Coronary artery (tissue), 2 donors: ENCODE measurements at regions not wholly inside any gene's neighbourhood (a gene's known extent, or its start where the extent isn't known, plus 50 kb on each side); places are given as distances from the start of the nearest gene placed in this dataset.

ENCODE experiments used
- DNase-seq: peaks from one replicate; pipeline ENCODE4 v3.0.0-alpha.2; 2017; ENCODE audit warnings: low spot score
- H3K27ac ChIP-seq, 2 donors: fragments of 200-600 bp; sonication (generic); one replicate each; pipeline ENCODE4 v1.5.1; 2016 to 2019
- H3K4me3 ChIP-seq: fragments of 200-600 bp; sonication (generic); 2 replicates; pipeline ENCODE4 v1.5.1; 2016; ENCODE audit warnings: mild to moderate bottlenecking, moderate library complexity
- TF ChIP-seq, protein P1 (sequence below): fragments of 200-600 bp; sonication (generic); IDR thresholded peaks from one replicate; pipeline ENCODE4 v1.5.1; 2019; ENCODE audit warnings: antibody characterized with exemption

DNA sequence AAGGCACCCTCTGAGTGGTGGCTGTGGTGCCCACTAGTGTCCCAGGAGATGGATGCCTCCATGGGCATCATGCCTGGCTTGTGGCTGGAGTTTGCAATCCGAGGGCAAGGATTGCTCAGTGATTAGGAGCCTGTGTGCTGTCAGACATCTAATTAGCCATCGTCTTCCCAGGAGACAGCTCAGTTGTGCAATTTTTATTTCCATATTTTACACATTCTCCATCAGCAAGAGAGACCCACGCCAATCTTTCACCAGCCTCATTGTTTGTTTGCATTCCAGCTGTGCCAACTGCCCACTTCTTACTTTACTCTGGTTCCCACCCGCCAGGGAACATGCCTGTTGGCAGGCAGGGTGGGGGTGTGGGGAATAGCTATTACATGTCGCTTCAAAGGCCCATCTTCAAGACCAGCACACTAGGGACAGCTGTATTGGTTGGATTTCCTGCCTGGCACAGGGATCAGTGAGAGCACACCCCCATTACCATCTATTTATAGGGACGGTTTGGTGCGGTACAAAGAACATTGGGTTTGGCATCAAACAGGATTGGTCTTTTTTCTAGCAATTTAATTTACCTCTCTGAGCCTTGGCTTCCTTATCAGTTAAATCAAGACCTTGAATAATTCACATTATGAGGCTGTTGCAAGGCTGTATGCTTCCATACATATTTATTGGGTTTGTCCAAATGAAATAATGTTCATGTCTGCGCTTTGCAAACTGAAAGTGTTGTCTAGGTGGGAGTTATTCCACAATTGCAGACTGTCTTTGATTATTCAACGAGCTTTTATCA is 80.7 kb upstream of the NAV2 start:
- peak; percentile 71 for DNase-seq
- Histone ChIP-seq H3K4me3 (no peak overlapping the region), H3K27ac (peak overlapping the region in 1 of 2 donors; percentile 71)
- TF ChIP-seq, protein P1, sequence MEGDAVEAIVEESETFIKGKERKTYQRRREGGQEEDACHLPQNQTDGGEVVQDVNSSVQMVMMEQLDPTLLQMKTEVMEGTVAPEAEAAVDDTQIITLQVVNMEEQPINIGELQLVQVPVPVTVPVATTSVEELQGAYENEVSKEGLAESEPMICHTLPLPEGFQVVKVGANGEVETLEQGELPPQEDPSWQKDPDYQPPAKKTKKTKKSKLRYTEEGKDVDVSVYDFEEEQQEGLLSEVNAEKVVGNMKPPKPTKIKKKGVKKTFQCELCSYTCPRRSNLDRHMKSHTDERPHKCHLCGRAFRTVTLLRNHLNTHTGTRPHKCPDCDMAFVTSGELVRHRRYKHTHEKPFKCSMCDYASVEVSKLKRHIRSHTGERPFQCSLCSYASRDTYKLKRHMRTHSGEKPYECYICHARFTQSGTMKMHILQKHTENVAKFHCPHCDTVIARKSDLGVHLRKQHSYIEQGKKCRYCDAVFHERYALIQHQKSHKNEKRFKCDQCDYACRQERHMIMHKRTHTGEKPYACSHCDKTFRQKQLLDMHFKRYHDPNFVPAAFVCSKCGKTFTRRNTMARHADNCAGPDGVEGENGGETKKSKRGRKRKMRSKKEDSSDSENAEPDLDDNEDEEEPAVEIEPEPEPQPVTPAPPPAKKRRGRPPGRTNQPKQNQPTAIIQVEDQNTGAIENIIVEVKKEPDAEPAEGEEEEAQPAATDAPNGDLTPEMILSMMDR: no peak

DNA sequence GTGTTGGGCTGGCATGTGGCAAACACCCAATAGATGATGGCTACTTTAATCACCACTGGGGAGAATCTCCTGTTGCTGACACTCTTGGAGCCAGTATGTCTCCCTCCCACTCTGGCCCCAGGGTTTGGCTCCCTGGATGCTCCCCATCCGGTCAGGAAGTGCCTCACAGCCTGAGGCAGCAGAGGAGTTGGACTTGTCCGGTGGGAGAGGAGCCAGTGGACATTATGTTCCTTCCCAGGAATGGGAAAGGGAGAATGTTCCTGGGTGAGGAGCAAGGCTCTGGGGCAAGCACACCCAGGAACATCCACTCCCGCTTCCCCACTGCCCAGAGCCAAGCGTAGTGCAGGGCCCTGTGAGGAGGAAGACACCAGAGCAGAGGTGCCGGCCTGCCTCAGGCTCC is 84.6 kb upstream of the NAV2 start:
- TF ChIP-seq, protein P1: no peak
- Histone ChIP-seq H3K27ac (peak overlapping the region; percentile 67 to 92), H3K4me3 (peak overlapping the region; percentile 5)
- peak; percentile 95 for DNase-seq

DNA sequence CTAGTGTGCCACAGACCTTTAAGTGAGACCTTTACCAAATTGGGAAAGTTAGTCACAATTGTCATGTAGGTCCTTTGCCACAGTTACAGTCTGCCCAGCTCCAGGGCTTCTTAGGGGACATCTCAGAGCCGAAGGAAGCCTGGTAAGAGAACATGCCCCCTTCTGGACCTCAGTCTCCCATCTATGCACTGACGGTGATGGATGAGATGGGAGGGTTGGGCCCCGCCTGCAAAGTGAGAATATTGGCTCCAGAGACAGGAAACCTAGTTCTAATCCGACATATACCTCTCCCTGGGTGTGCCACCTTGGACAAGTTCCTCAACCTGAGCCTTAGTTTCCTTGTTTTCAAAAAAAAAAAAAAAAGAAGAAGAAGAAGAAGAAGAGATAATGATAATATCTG is 85.1 kb upstream of the NAV2 start:
- Histone ChIP-seq H3K4me3 (no peak overlapping the region), H3K27ac (peak overlapping the region; percentile 60 to 92)
- DNase-seq: peak; percentile 55
- TF ChIP-seq, protein P1: no peak

DNA sequence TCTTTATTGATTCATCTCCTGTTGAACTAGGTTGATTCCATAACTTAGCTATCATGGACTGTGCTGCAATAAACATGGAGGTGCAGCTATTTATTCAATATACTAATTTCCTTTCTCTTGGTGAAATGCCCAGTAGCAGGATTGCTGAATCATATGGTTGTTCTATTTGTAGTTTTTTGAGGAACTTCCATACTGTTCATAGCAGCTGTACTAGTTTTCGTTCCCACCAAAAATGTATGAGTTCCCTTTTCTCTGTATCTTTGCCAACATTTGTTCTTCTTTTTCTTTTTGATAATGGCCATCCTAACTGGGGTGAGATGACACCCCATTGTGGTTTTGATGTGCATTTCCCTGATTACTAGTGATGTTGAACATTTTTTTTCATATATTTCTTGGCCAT is 87.2 kb upstream of the NAV2 start:
- TF ChIP-seq, protein P1: no peak
- no peak for DNase-seq
- no peak overlapping the region for H3K27ac ChIP-seq
- no peak overlapping the region for H3K4me3 ChIP-seq

DNA sequence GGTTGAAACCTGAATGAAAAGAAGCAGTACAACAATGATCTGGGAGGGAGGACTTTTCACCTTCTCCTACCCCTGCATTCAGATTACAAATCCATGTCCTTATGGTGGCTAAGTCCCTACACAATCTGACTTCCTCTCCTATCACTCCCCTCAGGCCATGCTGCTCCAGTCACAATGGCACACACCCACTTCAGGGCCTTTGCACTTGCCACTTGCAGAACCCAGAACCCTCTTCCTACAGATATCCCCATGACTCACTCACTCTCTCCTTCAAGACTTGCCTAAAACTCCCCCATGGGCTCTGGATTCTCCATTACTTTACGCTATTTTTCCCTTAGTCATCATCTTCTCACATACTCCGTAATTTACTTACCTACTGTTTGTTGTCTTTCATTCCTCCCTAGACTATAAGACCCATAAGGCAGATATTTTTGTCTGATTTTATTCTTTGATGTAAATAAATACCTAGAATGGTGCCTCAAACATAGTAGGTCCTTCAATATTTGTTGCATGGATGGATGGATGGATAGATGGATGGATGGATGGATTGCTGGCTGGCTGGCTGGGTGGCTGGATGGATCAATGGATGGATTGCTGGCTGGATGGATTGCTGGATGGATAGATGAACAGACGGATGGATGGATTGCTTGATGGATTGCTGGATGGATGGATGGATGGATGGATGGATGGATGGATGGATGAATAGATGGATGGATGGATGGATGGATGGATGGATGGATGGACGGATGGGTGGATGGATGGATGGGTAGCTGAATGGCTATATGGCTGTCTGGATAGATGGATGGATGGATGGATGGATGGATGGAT is 94.7 kb upstream of the NAV2 start:
- Histone ChIP-seq H3K27ac (peak overlapping the region; percentile 71 to 83), H3K4me3 (no peak overlapping the region)
- DNase-seq: no peak
- TF ChIP-seq, protein P1: no peak

DNA sequence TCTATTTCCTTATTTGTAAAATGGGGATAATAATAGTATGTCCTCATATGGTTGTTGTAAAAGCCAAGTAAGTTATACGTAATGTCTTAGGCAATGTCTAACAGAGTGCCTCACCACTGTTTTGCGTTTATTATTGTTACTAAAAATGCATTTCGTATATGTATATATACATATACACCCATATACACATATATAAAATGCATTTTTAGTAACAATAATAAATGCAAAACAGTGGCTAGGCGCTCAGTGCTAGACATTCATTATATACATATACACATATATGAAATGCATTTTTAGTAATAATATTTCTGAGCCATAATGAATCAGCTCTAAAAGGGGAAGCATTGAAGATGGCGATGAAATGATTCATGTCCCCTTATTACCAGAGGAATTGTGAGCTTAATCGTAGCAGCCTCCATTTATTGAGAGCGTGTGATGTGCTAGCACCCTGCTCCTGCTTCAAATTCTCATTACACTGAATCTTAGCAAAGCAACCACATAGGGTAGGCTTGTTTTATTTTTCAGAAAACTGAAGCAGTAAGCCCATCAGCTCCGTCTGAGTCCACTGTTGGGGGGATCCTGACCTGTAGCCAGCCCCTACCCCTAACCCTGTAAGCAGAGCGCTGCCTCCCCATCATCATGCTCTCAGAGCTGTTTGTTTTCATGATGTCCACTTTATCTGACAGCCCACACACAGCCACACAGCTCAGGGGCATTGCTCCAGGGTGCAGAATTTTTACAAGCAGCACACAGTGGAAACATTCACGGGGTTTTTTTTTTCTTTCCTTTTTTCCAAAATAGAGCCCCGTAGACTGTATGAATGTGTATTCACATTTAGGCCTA is 97.1 kb upstream of the NAV2 start:
- H3K4me3 ChIP-seq: no peak overlapping the region
- no peak for DNase-seq
- TF ChIP-seq, protein P1: no peak
- peak overlapping the region; percentile 71 to 83 for H3K27ac ChIP-seq
